Gastrocnemius medialis (tissue), 4 donors: ENCODE measurements at regions not wholly inside any gene's neighbourhood (a gene's known extent, or its start where the extent isn't known, plus 50 kb on each side); places are given as distances from the start of the nearest gene placed in this dataset.

Experiments
- ATAC-seq, 2 donors: fragments of 150-250 bp; one replicate each; pipeline ENCODE4 v1.9.1; 2016
- DNase-seq, 2 donors: peaks; one replicate each; pipeline ENCODE4 v3.0.0-alpha.2; 2019
- H3K27ac ChIP-seq, 4 donors: fragments of 200-600 bp; sonication (generic); 1 replicate in 1 of 4; 2 replicates in 3 of 4; pipeline ENCODE4 v1.5.1; 2016 to 2018; ENCODE audit warnings: mild to moderate bottlenecking in 2 of 4, moderate library complexity in 1 of 4
- H3K27me3 ChIP-seq, 3 donors: fragments of 200-600 bp; sonication (generic) in 2 of 3; 1 replicate in 1 of 3; 2 replicates in 2 of 3; pipeline versions ENCODE4 v1.5.1 to v1.6.0; 2016 to 2019; ENCODE audit warnings: mild to moderate bottlenecking in 1 of 3, moderate library complexity in 1 of 3
- H3K36me3 ChIP-seq, 2 donors: fragments of 200-600 bp; sonication (generic) in 1 of 2; one replicate each; pipeline ENCODE4 v1.5.1; 2017 to 2018
- H3K4me1 ChIP-seq, 2 donors: fragments of 200-600 bp; sonication (generic) in 1 of 2; one replicate each; pipeline ENCODE4 v1.5.1; 2016 to 2017; ENCODE audit warnings: mild to moderate bottlenecking in 2 of 2
- H3K4me3 ChIP-seq, 4 donors: fragments of 200-600 bp; sonication (generic) in 3 of 4; 1 replicate in 1 of 4; 2 replicates in 3 of 4; pipeline ENCODE4 v1.5.1; 2016 to 2019; ENCODE audit warnings: mild to moderate bottlenecking in 2 of 4
- H3K9me3 ChIP-seq, 3 donors: fragments of 200-600 bp; sonication (generic) in 2 of 3; 1 replicate in 1 of 3; 2 replicates in 2 of 3; pipeline ENCODE4 v1.5.1; 2016 to 2019
- POLR2A ChIP-seq, 2 donors: fragments of 450-650 bp; IDR thresholded peaks; one replicate each; pipeline ENCODE4 v1.6.1; 2017; ENCODE audit warnings: antibody characterized with exemption in 2 of 2, mild to moderate bottlenecking in 2 of 2, moderate library complexity in 2 of 2
- in situ Hi-C, 4 donors: fragments of 200-750 bp; cut with MboI; loops; one replicate each; pipeline versions ENCODE4 v1.15.0 to v1.8.0; 2017; ENCODE audit warnings: low sequenced_read_pairs in 4 of 4
- intact Hi-C: fragments of 100-400 bp; cut with DNase I; formaldehyde crosslinking; loops from one replicate; pipeline ENCODE4 v1.15.1; 2023; ENCODE audit warnings: low total_unique reads
- TF ChIP-seq, protein P1 (sequence below), 5 experiments: fragments of 450-650 bp in 3 of 5; fragments of 200-600 bp in 2 of 5; sonication (generic) in 2 of 5; IDR thresholded peaks in 4 of 5; conservative IDR thresholded peaks in 1 of 5; 1 replicate in 4 of 5; 2 replicates in 1 of 5; pipeline ENCODE4 v1.5.1; 2016 to 2019; ENCODE audit warnings: antibody characterized with exemption in 5 of 5, mild to moderate bottlenecking in 3 of 5, moderate library complexity in 3 of 5

DNA sequence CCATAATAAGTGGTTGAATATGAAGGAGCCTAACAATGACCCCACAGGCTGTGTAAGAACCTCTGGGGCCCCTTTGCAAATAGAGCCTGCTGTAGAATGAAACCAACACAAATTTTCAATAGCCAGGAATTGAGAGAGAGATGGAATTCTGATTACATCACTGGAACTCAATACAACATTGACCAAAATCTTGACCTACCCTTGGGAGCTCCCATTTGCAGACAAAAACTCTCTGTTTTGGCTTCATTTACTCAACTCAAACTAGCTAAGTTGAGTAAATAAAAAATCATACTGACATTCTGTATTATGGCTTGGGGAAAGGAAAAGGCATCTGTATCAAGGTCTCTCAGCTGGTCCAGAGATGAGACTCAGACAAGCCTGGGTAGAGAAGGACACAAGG lies 91.0 kb downstream of the TBX3 start:
- Histone ChIP-seq H3K9me3 (no peaks in the 10 kb centered on the region), H3K27me3 (no peaks in the 10 kb centered on the region), H3K4me1 (no peaks in the 10 kb centered on the region), H3K4me3 (no peak overlapping the region), H3K27ac (no peak overlapping the region), H3K36me3 (no peaks in the 10 kb centered on the region)
- TF ChIP-seq, protein P1, sequence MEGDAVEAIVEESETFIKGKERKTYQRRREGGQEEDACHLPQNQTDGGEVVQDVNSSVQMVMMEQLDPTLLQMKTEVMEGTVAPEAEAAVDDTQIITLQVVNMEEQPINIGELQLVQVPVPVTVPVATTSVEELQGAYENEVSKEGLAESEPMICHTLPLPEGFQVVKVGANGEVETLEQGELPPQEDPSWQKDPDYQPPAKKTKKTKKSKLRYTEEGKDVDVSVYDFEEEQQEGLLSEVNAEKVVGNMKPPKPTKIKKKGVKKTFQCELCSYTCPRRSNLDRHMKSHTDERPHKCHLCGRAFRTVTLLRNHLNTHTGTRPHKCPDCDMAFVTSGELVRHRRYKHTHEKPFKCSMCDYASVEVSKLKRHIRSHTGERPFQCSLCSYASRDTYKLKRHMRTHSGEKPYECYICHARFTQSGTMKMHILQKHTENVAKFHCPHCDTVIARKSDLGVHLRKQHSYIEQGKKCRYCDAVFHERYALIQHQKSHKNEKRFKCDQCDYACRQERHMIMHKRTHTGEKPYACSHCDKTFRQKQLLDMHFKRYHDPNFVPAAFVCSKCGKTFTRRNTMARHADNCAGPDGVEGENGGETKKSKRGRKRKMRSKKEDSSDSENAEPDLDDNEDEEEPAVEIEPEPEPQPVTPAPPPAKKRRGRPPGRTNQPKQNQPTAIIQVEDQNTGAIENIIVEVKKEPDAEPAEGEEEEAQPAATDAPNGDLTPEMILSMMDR (IDR thresholded peaks at IDR 0.05 in 4 of 5, conservative IDR thresholded peaks at IDR 0.05 in 1 of 5) = no peak
- TF ChIP-seq POLR2A (IDR thresholded peaks at IDR 0.05) = no peak
- DNase-seq (no peak), ATAC-seq (no peak)
- intact Hi-C loops = no loop called here
- in situ Hi-C loops = no loop called here

DNA sequence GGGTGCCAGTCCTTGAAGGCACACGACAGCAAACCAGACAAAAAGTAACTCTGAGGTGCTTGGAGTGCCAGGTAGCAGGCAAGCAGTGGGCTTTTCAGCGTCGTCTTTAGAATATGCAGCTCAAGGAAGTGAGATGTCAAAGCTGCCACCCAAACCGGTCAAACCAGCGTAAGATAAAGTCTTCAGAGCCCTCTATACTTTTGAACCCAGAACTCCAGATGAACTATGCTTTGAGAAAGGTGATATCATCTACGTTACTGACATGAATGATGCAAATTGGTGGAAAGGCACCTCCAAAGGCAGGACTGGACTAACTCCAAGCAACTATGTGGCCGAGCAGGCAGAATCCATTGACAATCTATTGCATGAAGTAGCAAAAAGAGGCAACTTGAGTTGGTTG lies 95.9 kb downstream of the TBX3 start:
- Histone ChIP-seq H3K9me3 (no peaks in the 10 kb centered on the region), H3K4me1 (no peaks in the 10 kb centered on the region), H3K27me3 (no peaks in the 10 kb centered on the region), H3K27ac (no peak overlapping the region), H3K36me3 (no peaks in the 10 kb centered on the region), H3K4me3 (no peak overlapping the region)
- intact Hi-C loops = no loop called here
- DNase-seq (no peak), ATAC-seq (no peak)
- TF ChIP-seq, protein P1 (IDR thresholded peaks at IDR 0.05 in 4 of 5, conservative IDR thresholded peaks at IDR 0.05 in 1 of 5) = no peak
- no peak for TF ChIP-seq POLR2A (IDR thresholded peaks at IDR 0.05)
- in situ Hi-C loops = no loop called here

DNA sequence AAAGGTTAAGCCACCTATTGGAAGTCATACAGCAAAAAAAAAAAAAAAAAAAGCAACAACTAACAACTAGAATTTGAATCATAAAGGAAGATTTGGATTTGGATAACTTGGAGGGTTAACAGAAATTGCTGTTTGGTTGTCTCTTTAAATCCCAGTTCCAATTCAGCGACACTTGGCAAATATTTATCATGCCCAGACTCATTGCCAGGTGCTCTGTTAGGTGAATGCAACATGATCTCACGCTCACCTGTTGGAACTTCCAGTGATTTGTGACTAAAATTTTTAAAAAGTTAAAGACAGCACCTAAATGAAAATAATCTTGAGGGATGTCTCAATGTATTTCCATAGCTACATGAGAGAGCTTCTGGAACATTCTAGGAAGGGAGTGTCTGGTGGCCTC lies 103.7 kb downstream of the TBX3 start:
- in situ Hi-C loops = no loop called here
- intact Hi-C loops = no loop called here
- no peak for DNase-seq
- no peak overlapping the region for H3K4me3 ChIP-seq
- no peaks in the 10 kb centered on the region for H3K4me1 ChIP-seq
- H3K27ac ChIP-seq = no peak overlapping the region
- peaks cover 0 to 6% (median 0%) of the 10 kb centered on the region in 3 donors for H3K27me3 ChIP-seq
- TF ChIP-seq POLR2A (IDR thresholded peaks at IDR 0.05) = no peak
- TF ChIP-seq, protein P1 (IDR thresholded peaks at IDR 0.05 in 4 of 5, conservative IDR thresholded peaks at IDR 0.05 in 1 of 5) = no peak
- ATAC-seq = no peak
- H3K9me3 ChIP-seq = no peaks in the 10 kb centered on the region
- no peaks in the 10 kb centered on the region for H3K36me3 ChIP-seq

DNA sequence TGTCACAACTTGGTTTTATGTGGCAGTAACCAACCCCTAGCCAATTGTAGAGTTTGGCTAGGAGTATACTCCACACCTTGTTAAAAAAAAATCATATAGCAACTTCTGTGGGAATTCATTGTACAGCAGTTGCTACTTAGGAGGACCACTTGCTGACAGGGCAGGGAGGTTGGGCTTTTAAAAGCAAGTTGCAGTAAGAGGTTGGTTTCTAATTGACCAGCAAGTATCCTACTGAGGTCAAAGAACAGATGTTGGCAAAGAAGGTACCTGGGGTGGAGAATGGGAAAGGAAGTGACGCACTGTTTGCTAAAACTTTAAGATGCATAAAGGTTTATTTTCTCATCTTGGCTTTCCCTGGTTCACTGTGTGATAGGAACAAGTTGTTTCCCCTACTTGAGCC lies 104.6 kb downstream of the TBX3 start:
- H3K9me3 ChIP-seq = no peaks in the 10 kb centered on the region
- H3K36me3 ChIP-seq = no peaks in the 10 kb centered on the region
- H3K4me1 ChIP-seq = no peaks in the 10 kb centered on the region
- ATAC-seq = no peak
- in situ Hi-C loops (no loop called here), intact Hi-C loops (no loop called here)
- TF ChIP-seq, protein P1 (IDR thresholded peaks at IDR 0.05 in 4 of 5, conservative IDR thresholded peaks at IDR 0.05 in 1 of 5) = no peak
- TF ChIP-seq POLR2A (IDR thresholded peaks at IDR 0.05) = no peak
- peaks cover 0 to 6% (median 0%) of the 10 kb centered on the region in 3 donors for H3K27me3 ChIP-seq
- H3K27ac ChIP-seq = no peak overlapping the region
- DNase-seq = no peak
- H3K4me3 ChIP-seq = no peak overlapping the region

DNA sequence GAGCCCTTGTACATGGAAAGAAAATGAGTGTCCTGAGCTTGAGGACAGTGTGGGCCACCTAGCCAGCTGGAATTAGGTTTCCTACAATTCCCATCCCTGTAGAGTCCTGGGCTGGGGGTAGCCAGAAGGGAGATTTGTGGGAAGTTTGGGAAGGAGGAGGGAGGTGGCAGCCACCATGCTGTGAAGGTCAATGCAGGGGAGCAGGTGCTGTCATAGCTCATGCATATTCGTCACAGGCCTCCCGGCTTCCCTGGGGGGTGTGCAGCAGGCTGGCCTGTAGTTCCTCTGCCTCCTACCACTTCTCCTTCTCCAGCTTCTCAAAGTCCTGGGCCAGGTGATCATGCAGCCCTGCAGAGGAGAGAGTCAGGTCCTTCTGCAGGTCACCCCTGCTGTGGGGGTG lies 121.3 kb downstream of the TBX3 start:
- Histone ChIP-seq H3K4me3 (no peak overlapping the region), H3K27ac (no peak overlapping the region), H3K36me3 (no peaks in the 10 kb centered on the region), H3K4me1 (no peaks in the 10 kb centered on the region), H3K27me3 (no peaks in the 10 kb centered on the region), H3K9me3 (no peaks in the 10 kb centered on the region)
- DNase-seq = no peak
- no peak for TF ChIP-seq POLR2A (IDR thresholded peaks at IDR 0.05)
- TF ChIP-seq, protein P1 (IDR thresholded peaks at IDR 0.05 in 4 of 5, conservative IDR thresholded peaks at IDR 0.05 in 1 of 5) = no peak
- ATAC-seq = no peak
- intact Hi-C loops = no loop called here
- in situ Hi-C loops = no loop called here
